ENCODE measurements at regions not wholly inside any gene's neighbourhood (a gene's known extent, or its start where the extent isn't known, plus 50 kb on each side); places are given as distances from the start of the nearest gene placed in this dataset.
"Not testable (repeated sequence)": the region's sequence is repeated elsewhere in the genome, so short reads cannot be mapped to it uniquely, and the experiment has no call there.

- no peak for DNase-seq (ENCODE audit: low spot score)
- no peak for TF ChIP-seq CTCF (IDR thresholded peaks at IDR 0.05; ENCODE audit: extremely low read depth, missing control alignments)
Measured at GRCh38 chr9:108262836-108263235, 593.0 kb downstream of the ACTL7B start.

- no peak for TF ChIP-seq CTCF (IDR thresholded peaks at IDR 0.05; ENCODE audit: extremely low read depth, missing control alignments)
- no peak for DNase-seq (ENCODE audit: low spot score)
Measured at GRCh38 chr9:108259917-108260675, 595.7 kb downstream of the ACTL7B start.

GRCh38 chr9:108258640-108259039, 597.1 kb downstream of the ACTL7B start:
- no peak for DNase-seq (ENCODE audit: low spot score)
- TF ChIP-seq CTCF (IDR thresholded peaks at IDR 0.05; ENCODE audit: extremely low read depth, missing control alignments), result no peak

GRCh38 chr9:108257382-108257781, 598.4 kb downstream of the ACTL7B start:
- no peak for DNase-seq (ENCODE audit: low spot score)

GRCh38 chr9:108254236-108254635, 601.5 kb downstream of the ACTL7B start:
- no peak for DNase-seq (ENCODE audit: low spot score)
- TF ChIP-seq CTCF (IDR thresholded peaks at IDR 0.05; ENCODE audit: extremely low read depth, missing control alignments), result no peak

More at GRCh38 chr9:108257382-108257781, 598.4 kb downstream of the ACTL7B start:
- no peak for TF ChIP-seq CTCF (IDR thresholded peaks at IDR 0.05; ENCODE audit: extremely low read depth, missing control alignments)

- DNase-seq (ENCODE audit: low spot score), result not testable (repeated sequence)
Measured at GRCh38 chr9:108247391-108247790, 608.4 kb downstream of the ACTL7B start.

- TF ChIP-seq CTCF (IDR thresholded peaks at IDR 0.05; ENCODE audit: extremely low read depth, missing control alignments), result no peak
- DNase-seq (ENCODE audit: low spot score), result no peak
Measured at GRCh38 chr9:108245901-108246300, 609.9 kb downstream of the ACTL7B start.

- no peak for TF ChIP-seq CTCF (IDR thresholded peaks at IDR 0.05; ENCODE audit: extremely low read depth, missing control alignments)
- DNase-seq (ENCODE audit: low spot score), result no peak
Measured at GRCh38 chr9:108245331-108245730, 610.5 kb downstream of the ACTL7B start.
